ENCODE measurements at regions not wholly inside any gene's neighbourhood (a gene's known extent, or its start where the extent isn't known, plus 50 kb on each side); places are given as distances from the start of the nearest gene placed in this dataset.

- Histone ChIP-seq H3K9me3 (ENCODE audit: control insufficient read depth, low read length) (peaks cover 25% of the 10 kb centered on the region), H2BK12ac (ENCODE audit: low read length in 2 of 2) (no peak overlapping the region), H2BK5ac (ENCODE audit: low read depth, low read length, poor library complexity, severe bottlenecking) (no peak overlapping the region), H3K79me1 (replicated peaks; ENCODE audit: low read length, poor library complexity, severe bottlenecking) (no peaks in the 10 kb centered on the region), H2BK15ac (ENCODE audit: low read depth, poor library complexity, severe bottlenecking) (no peak overlapping the region), H2AFZ (ENCODE audit: low read depth, low read length) (no peak overlapping the region), H3K36me3 (ENCODE audit: control insufficient read depth in 1 of 2, insufficient read depth in 2 of 2, low read depth in 1 of 2, low read length in 2 of 2) (no peaks in the 10 kb centered on the region), H2AK5ac (ENCODE audit: low read length, severe bottlenecking) (no peak overlapping the region), H3K18ac (ENCODE audit: low read depth in 1 of 2, low read length in 2 of 2) (no peak overlapping the region), H3K9ac (ENCODE audit: low read length) (no peak overlapping the region), H3K14ac (ENCODE audit: low read length in 2 of 2) (no peak overlapping the region), H4K8ac (ENCODE audit: low read length) (no peak overlapping the region), H3K4me1 (ENCODE audit: control insufficient read depth, insufficient read depth, low read depth, low read length) (no peaks in the 10 kb centered on the region), H3K23ac (ENCODE audit: low read length in 2 of 2) (no peak overlapping the region), H3K27me3 (ENCODE audit: control insufficient read depth in 1 of 2, insufficient read depth in 1 of 2, low read length in 2 of 2) (no peaks in the 10 kb centered on the region), H3K4ac (ENCODE audit: low read depth in 1 of 2, low read length in 2 of 2) (no peak overlapping the region), H3K4me3 (ENCODE audit: insufficient read depth in 1 of 2, low read depth in 1 of 2, low read length in 2 of 2) (no peak overlapping the region), H3K4me2 (ENCODE audit: low read length, poor library complexity, severe bottlenecking) (no peak overlapping the region), H4K91ac (ENCODE audit: low read length) (no peak overlapping the region), H2BK120ac (ENCODE audit: low read depth, low read length) (no peak overlapping the region), H3K27ac (ENCODE audit: low read length, poor library complexity, severe bottlenecking) (no peak overlapping the region)
- 0% methylated on average over 1 of the region's 1 CpG for WGBS
- no peak for DNase-seq
These were observed 522.2 kb upstream of the SUCLG2 start for GRCh38 chr3:68176600-68176999.

DNA sequence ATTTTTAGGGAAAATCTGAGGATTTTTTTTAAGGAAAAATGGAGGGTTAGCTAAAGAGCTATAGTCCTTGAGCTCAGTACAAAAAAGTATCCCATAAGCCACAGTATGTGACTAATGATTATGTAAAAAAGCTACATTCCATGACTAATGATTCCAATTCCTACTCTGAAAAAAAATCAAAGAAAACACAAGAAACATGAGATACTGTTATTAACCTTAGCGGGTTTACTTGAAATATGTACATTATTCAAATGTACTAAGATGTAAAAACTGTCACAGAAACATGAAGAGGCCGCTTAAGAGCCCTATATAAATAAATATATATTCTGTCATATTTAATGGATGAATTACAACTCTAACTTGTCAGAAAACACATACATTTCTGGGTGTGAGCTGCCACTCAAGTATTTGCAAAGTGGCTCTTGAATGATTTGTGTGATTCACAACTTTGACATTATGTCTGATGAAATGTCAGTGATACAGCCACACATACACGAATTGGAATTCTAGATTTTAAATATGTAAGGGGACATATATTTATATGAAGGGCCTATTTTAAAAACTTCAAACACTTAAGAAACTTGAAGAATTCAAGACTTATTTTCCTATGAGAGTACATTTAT, 518.7 kb upstream of the SUCLG2 start:
- no CpG with 5 or more reads among the region's 3 CpGs for WGBS

DNA sequence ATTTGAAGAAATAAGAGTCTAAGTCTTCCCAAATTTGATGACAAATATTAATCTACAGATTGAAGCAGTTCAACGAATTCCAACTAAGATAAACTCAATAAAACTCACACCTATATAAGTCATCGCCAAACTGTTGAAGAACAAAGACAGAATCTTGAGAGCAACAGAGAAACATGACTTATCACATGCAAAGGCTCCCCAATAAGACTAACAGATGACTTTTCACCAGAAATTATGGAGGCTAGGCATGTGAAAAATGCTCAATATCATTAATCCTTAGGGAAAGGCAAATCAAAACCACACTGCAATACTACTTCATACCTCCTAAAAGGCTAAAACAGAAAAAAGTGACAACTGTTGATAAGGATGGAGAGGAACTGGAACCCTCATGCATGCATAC, 517.6 kb upstream of the SUCLG2 start:
- H3K4me3 ChIP-seq (ENCODE audit: insufficient read depth in 1 of 2, low read depth in 1 of 2, low read length in 2 of 2): no peak overlapping the region
- H3K9ac ChIP-seq (ENCODE audit: low read length): no peak overlapping the region
- no peak overlapping the region for H2BK120ac ChIP-seq (ENCODE audit: low read depth, low read length)
- H3K4me2 ChIP-seq (ENCODE audit: low read length, poor library complexity, severe bottlenecking): no peak overlapping the region
- H3K27me3 ChIP-seq (ENCODE audit: control insufficient read depth in 1 of 2, insufficient read depth in 1 of 2, low read length in 2 of 2): no peaks in the 10 kb centered on the region
- no peak for DNase-seq
- no peak overlapping the region for H2BK15ac ChIP-seq (ENCODE audit: low read depth, poor library complexity, severe bottlenecking)
- no peak overlapping the region for H3K4ac ChIP-seq (ENCODE audit: low read depth in 1 of 2, low read length in 2 of 2)
- H3K14ac ChIP-seq (ENCODE audit: low read length in 2 of 2): no peak overlapping the region
- no peaks in the 10 kb centered on the region for H3K4me1 ChIP-seq (ENCODE audit: control insufficient read depth, insufficient read depth, low read depth, low read length)
- H3K79me1 ChIP-seq (replicated peaks; ENCODE audit: low read length, poor library complexity, severe bottlenecking): no peaks in the 10 kb centered on the region
- H3K23ac ChIP-seq (ENCODE audit: low read length in 2 of 2): no peak overlapping the region
- no peaks in the 10 kb centered on the region for H3K36me3 ChIP-seq (ENCODE audit: control insufficient read depth in 1 of 2, insufficient read depth in 2 of 2, low read depth in 1 of 2, low read length in 2 of 2)
- no peak overlapping the region for H3K18ac ChIP-seq (ENCODE audit: low read depth in 1 of 2, low read length in 2 of 2)
- peaks cover 48% of the 10 kb centered on the region for H3K9me3 ChIP-seq (ENCODE audit: control insufficient read depth, low read length)
- H2BK12ac ChIP-seq (ENCODE audit: low read length in 2 of 2): no peak overlapping the region
- no peak overlapping the region for H2AFZ ChIP-seq (ENCODE audit: low read depth, low read length)
- H2AK5ac ChIP-seq (ENCODE audit: low read length, severe bottlenecking): no peak overlapping the region
- no peak overlapping the region for H2BK5ac ChIP-seq (ENCODE audit: low read depth, low read length, poor library complexity, severe bottlenecking)
- H4K8ac ChIP-seq (ENCODE audit: low read length): no peak overlapping the region
- H3K27ac ChIP-seq (ENCODE audit: low read length, poor library complexity, severe bottlenecking): no peak overlapping the region
- no peak overlapping the region for H4K91ac ChIP-seq (ENCODE audit: low read length)
- 50% methylated on average over 2 of the region's 2 CpGs for WGBS

More for the DNA sequence above, 518.7 kb upstream of the SUCLG2 start:
- Histone ChIP-seq H2BK5ac (ENCODE audit: low read depth, low read length, poor library complexity, severe bottlenecking) (no peak overlapping the region), H3K9ac (ENCODE audit: low read length) (no peak overlapping the region), H3K4ac (ENCODE audit: low read depth in 1 of 2, low read length in 2 of 2) (no peak overlapping the region), H4K91ac (ENCODE audit: low read length) (no peak overlapping the region), H4K8ac (ENCODE audit: low read length) (no peak overlapping the region), H2BK15ac (ENCODE audit: low read depth, poor library complexity, severe bottlenecking) (no peak overlapping the region), H3K4me1 (ENCODE audit: control insufficient read depth, insufficient read depth, low read depth, low read length) (no peaks in the 10 kb centered on the region), H2BK120ac (ENCODE audit: low read depth, low read length) (no peak overlapping the region), H3K4me3 (ENCODE audit: insufficient read depth in 1 of 2, low read depth in 1 of 2, low read length in 2 of 2) (no peak overlapping the region), H2BK12ac (ENCODE audit: low read length in 2 of 2) (no peak overlapping the region), H3K27me3 (ENCODE audit: control insufficient read depth in 1 of 2, insufficient read depth in 1 of 2, low read length in 2 of 2) (no peaks in the 10 kb centered on the region), H3K36me3 (ENCODE audit: control insufficient read depth in 1 of 2, insufficient read depth in 2 of 2, low read depth in 1 of 2, low read length in 2 of 2) (no peaks in the 10 kb centered on the region), H3K79me1 (replicated peaks; ENCODE audit: low read length, poor library complexity, severe bottlenecking) (no peaks in the 10 kb centered on the region), H3K23ac (ENCODE audit: low read length in 2 of 2) (no peak overlapping the region), H3K18ac (ENCODE audit: low read depth in 1 of 2, low read length in 2 of 2) (no peak overlapping the region), H3K27ac (ENCODE audit: low read length, poor library complexity, severe bottlenecking) (no peak overlapping the region), H3K4me2 (ENCODE audit: low read length, poor library complexity, severe bottlenecking) (no peak overlapping the region), H2AFZ (ENCODE audit: low read depth, low read length) (no peak overlapping the region), H3K9me3 (ENCODE audit: control insufficient read depth, low read length) (peaks cover 51% of the 10 kb centered on the region), H2AK5ac (ENCODE audit: low read length, severe bottlenecking) (no peak overlapping the region), H3K14ac (ENCODE audit: low read length in 2 of 2) (no peak overlapping the region)
- no peak for DNase-seq

GRCh38 chr3:68163968-68164367, 509.6 kb upstream of the SUCLG2 start:
- H3K9ac ChIP-seq (ENCODE audit: low read length): no peak overlapping the region

More at GRCh38 chr3:68163968-68164367, 509.6 kb upstream of the SUCLG2 start:
- Histone ChIP-seq H3K9me3 (ENCODE audit: control insufficient read depth, low read length) (peaks cover 9% of the 10 kb centered on the region), H3K23ac (ENCODE audit: low read length in 2 of 2) (no peak overlapping the region), H2BK5ac (ENCODE audit: low read depth, low read length, poor library complexity, severe bottlenecking) (no peak overlapping the region), H2BK12ac (ENCODE audit: low read length in 2 of 2) (no peak overlapping the region), H4K8ac (ENCODE audit: low read length) (no peak overlapping the region), H3K27ac (ENCODE audit: low read length, poor library complexity, severe bottlenecking) (no peak overlapping the region), H2BK120ac (ENCODE audit: low read depth, low read length) (no peak overlapping the region), H3K4me2 (ENCODE audit: low read length, poor library complexity, severe bottlenecking) (no peak overlapping the region), H2AFZ (ENCODE audit: low read depth, low read length) (no peak overlapping the region), H3K4me3 (ENCODE audit: insufficient read depth in 1 of 2, low read depth in 1 of 2, low read length in 2 of 2) (no peak overlapping the region), H3K4ac (ENCODE audit: low read depth in 1 of 2, low read length in 2 of 2) (no peak overlapping the region), H3K4me1 (ENCODE audit: control insufficient read depth, insufficient read depth, low read depth, low read length) (no peaks in the 10 kb centered on the region), H3K14ac (ENCODE audit: low read length in 2 of 2) (no peak overlapping the region), H3K79me1 (replicated peaks; ENCODE audit: low read length, poor library complexity, severe bottlenecking) (no peaks in the 10 kb centered on the region), H3K36me3 (ENCODE audit: control insufficient read depth in 1 of 2, insufficient read depth in 2 of 2, low read depth in 1 of 2, low read length in 2 of 2) (no peaks in the 10 kb centered on the region), H3K27me3 (ENCODE audit: control insufficient read depth in 1 of 2, insufficient read depth in 1 of 2, low read length in 2 of 2) (no peaks in the 10 kb centered on the region), H2BK15ac (ENCODE audit: low read depth, poor library complexity, severe bottlenecking) (no peak overlapping the region), H2AK5ac (ENCODE audit: low read length, severe bottlenecking) (no peak overlapping the region), H3K18ac (ENCODE audit: low read depth in 1 of 2, low read length in 2 of 2) (no peak overlapping the region), H4K91ac (ENCODE audit: low read length) (no peak overlapping the region)
- WGBS: 13% methylated on average over 1 of the region's 1 CpG
- DNase-seq: no peak
